ENCODE measurements at regions not wholly inside any gene's neighbourhood (a gene's known extent, or its start where the extent isn't known, plus 50 kb on each side); places are given as distances from the start of the nearest gene placed in this dataset.

GRCh38 chr14:56023661-56024081 lies 94.5 kb upstream of the PELI2 start:
- Histone ChIP-seq H3K4me2 (ENCODE audit: insufficient read depth, low read length) (no peak overlapping the region), H2AFZ (ENCODE audit: low read depth, low read length) (no peak overlapping the region), H3K9ac (replicated peaks; ENCODE audit: extremely low read depth, insufficient read depth, low read length) (no peak overlapping the region), H3K36me3 (ENCODE audit: control insufficient read depth in 2 of 2, extremely low read depth in 1 of 2, insufficient read depth in 2 of 2, low read length in 2 of 2) (no peaks in the 10 kb centered on the region), H3K4me1 (ENCODE audit: control insufficient read depth, extremely low read depth, insufficient read depth, low read length) (no peaks in the 10 kb centered on the region), H3K79me2 (ENCODE audit: control insufficient read depth, insufficient read depth, low read length) (no peaks in the 10 kb centered on the region), H4K20me1 (replicated peaks; ENCODE audit: control insufficient read depth, extremely low read depth, insufficient read depth, low read length) (no peaks in the 10 kb centered on the region), H3K9me1 (replicated peaks; ENCODE audit: control insufficient read depth, extremely low read depth, insufficient read depth, low read length) (no peaks in the 10 kb centered on the region), H3K4me3 (replicated peaks in 1 of 3; ENCODE audit: insufficient read depth in 1 of 3, low read depth in 1 of 3, low read length in 3 of 3) (no peak overlapping the region), H3K27me3 (ENCODE audit: control insufficient read depth in 2 of 2, insufficient read depth in 2 of 2, low read length in 2 of 2) (peaks cover 4 to 5% of the 10 kb centered on the region in 2 experiments), H3K27ac (ENCODE audit: insufficient read depth, low read depth, low read length) (no peak overlapping the region), H3K9me3 (replicated peaks; ENCODE audit: control insufficient read depth, insufficient read depth, low read length) (no peaks in the 10 kb centered on the region)
- FAIRE-seq (no peak), DNase-seq (ENCODE audit: low read depth, low spot score) (no peak)
- dilution Hi-C loops (cut with MboI; ENCODE audit: extremely low pct_ligation_motif_present, low sequenced_read_pairs) (no loop called here), intact Hi-C loops (cut with micrococcal nuclease) (no loop called here)
- ChIA-PET POLR2A (no interaction called here), CTCF (no interaction called here)
- TF ChIP-seq MAX (IDR thresholded peaks at IDR 0.05; ENCODE audit: insufficient read depth, insufficient read length) (no peak), JUN (IDR thresholded peaks at IDR 0.05; ENCODE audit: borderline replicate concordance, insufficient read depth, insufficient read length, low read depth) (no peak), POLR2A (IDR thresholded peaks at IDR 0.05; ENCODE audit: low read depth, low read length) (no peak), GATA2 (IDR thresholded peaks at IDR 0.05; ENCODE audit: insufficient read depth, insufficient read length, low read depth, low read length) (no peak), CTCF (IDR thresholded peaks at IDR 0.05; ENCODE audit: extremely low read depth in 1 of 2, insufficient read depth in 1 of 2, low read depth in 1 of 2, low read length in 2 of 2) (no peak), POLR2AphosphoS5 (IDR thresholded peaks at IDR 0.05; ENCODE audit: insufficient read depth, low read depth, low read length) (no peak), FOS (IDR thresholded peaks at IDR 0.05; ENCODE audit: borderline replicate concordance, insufficient read depth, low read length) (no peak), EZH2 (IDR thresholded peaks at IDR 0.05; ENCODE audit: borderline replicate concordance, low read depth, low read length, severe bottlenecking) (no peak), MYC (IDR thresholded peaks at IDR 0.05; ENCODE audit: low read depth, low read length) (no peak)
- BruUV-seq (replicated peaks), result no TSS peak
